Stomach (tissue), 8 donors: ENCODE measurements at regions not wholly inside any gene's neighbourhood (a gene's known extent, or its start where the extent isn't known, plus 50 kb on each side); places are given as distances from the start of the nearest gene placed in this dataset.

ENCODE experiments used
- DNase-seq, 2 donors: peaks; one replicate each; pipeline versions ENCODE4 v3.0.0 to v3.0.0-alpha.2; 2013 to 2019
- H3K27ac ChIP-seq, 5 donors: fragments of 200-600 bp in 4 of 5; sonication (generic) in 4 of 5; one replicate each; pipeline ENCODE4 v1.5.1; 2013 to 2019; ENCODE audit warnings: mild to moderate bottlenecking in 1 of 5, moderate library complexity in 1 of 5
- H3K27me3 ChIP-seq, 3 donors: fragments of 200-600 bp; sonication (generic); one replicate each; pipeline ENCODE4 v1.5.1; 2017 to 2019; ENCODE audit warnings: mixed run types in 1 of 3
- H3K36me3 ChIP-seq, 4 donors: fragments of 200-600 bp; sonication (generic); 1 replicate in 3 of 4; 2 replicates in 1 of 4; pipeline ENCODE4 v1.5.1; 2016 to 2019
- H3K4me1 ChIP-seq, 4 donors: fragments of 200-600 bp; sonication (generic); one replicate each; pipeline ENCODE4 v1.5.1; 2016 to 2019
- H3K4me3 ChIP-seq, 4 donors: fragments of 200-600 bp; sonication (generic) in 3 of 4; one replicate each; pipeline ENCODE4 v1.5.1; 2016 to 2019; ENCODE audit warnings: mild to moderate bottlenecking in 1 of 4
- H3K9me3 ChIP-seq, 4 donors: fragments of 200-600 bp; sonication (generic); one replicate each; pipeline ENCODE4 v1.5.1; 2016 to 2019
- EP300 ChIP-seq: sonication (generic); formaldehyde crosslinking; IDR thresholded peaks from one replicate; pipeline ENCODE4 v1.6.1; 2017; ENCODE audit warnings: antibody characterized with exemption
- POLR2A ChIP-seq, 4 donors: fragments of 450-650 bp; IDR thresholded peaks; one replicate each; pipeline ENCODE4 v1.6.1; 2016; ENCODE audit warnings: antibody characterized with exemption in 4 of 4, control low read depth in 2 of 4, mild to moderate bottlenecking in 1 of 4, moderate library complexity in 1 of 4
- POLR2AphosphoS5 ChIP-seq, 3 donors: sonication (generic); formaldehyde crosslinking; IDR thresholded peaks; one replicate each; pipeline ENCODE4 v1.6.1; 2016; ENCODE audit warnings: antibody characterized with exemption in 3 of 3
- WGBS, 5 donors: extraction: QIAGEN DNeasy Blood & Tissue Kit in 3 of 5; methylation state at CpG; one replicate each; pipeline versions ENCODE4 v1.1.5 to v1.1.7; 2013 to 2018; 5-methylcytosine and 5-hydroxymethylcytosine counted together
- intact Hi-C: fragments of 100-400 bp; cut with DNase I; formaldehyde crosslinking; loops from one replicate; pipeline ENCODE4 v1.15.1; 2023; ENCODE audit warnings: low total_unique reads
- TF ChIP-seq, protein P1 (sequence below), 7 experiments: fragments of 450-650 bp in 4 of 7; fragments of 200-600 bp in 3 of 7; sonication (generic) in 3 of 7; IDR thresholded peaks; one replicate each; pipeline ENCODE4 v1.5.1; 2016 to 2019; ENCODE audit warnings: antibody characterized with exemption in 7 of 7, control low read depth in 2 of 7, mild to moderate bottlenecking in 1 of 7
- donor health status: healthy with polysubstance abuse.
- donor health status: Bipolar disorder and iron deficiency.
- donor health status: healthy.

DNA sequence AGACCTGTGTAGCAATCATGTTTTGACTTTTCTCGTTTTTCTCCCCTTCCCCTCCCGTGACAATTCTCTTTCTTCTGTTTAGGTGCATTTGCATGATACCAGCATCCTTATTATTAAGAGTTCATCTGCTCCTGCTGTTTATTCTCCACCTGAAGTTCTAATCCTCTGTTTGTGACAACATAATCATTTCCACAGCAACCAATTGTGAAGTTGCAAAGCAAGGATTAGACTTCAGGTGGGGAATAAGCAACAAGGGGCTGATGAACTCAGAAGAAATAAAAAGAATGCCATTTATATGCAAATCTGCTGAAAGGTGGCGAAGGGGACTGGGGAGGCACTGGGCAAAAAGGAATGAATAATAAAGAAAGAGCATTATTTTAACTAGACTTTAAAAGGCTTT, 124.8 kb upstream of the LINC00305 start:
- Histone ChIP-seq H3K4me1 (no peaks in the 10 kb centered on the region), H3K9me3 (peaks cover 0 to 5% (median 0%) of the 10 kb centered on the region in 4 donors), H3K27me3 (no peaks in the 10 kb centered on the region), H3K4me3 (no peak overlapping the region), H3K27ac (no peak overlapping the region), H3K36me3 (no peaks in the 10 kb centered on the region)
- no peak for DNase-seq
- 62 to 76% (median 73%) methylated on average over 3 of the region's 3 CpGs for WGBS, 5 donors
- TF ChIP-seq POLR2A (IDR thresholded peaks at IDR 0.05) (no peak), POLR2AphosphoS5 (IDR thresholded peaks at IDR 0.05) (no peak), EP300 (no peak)
- TF ChIP-seq, protein P1, sequence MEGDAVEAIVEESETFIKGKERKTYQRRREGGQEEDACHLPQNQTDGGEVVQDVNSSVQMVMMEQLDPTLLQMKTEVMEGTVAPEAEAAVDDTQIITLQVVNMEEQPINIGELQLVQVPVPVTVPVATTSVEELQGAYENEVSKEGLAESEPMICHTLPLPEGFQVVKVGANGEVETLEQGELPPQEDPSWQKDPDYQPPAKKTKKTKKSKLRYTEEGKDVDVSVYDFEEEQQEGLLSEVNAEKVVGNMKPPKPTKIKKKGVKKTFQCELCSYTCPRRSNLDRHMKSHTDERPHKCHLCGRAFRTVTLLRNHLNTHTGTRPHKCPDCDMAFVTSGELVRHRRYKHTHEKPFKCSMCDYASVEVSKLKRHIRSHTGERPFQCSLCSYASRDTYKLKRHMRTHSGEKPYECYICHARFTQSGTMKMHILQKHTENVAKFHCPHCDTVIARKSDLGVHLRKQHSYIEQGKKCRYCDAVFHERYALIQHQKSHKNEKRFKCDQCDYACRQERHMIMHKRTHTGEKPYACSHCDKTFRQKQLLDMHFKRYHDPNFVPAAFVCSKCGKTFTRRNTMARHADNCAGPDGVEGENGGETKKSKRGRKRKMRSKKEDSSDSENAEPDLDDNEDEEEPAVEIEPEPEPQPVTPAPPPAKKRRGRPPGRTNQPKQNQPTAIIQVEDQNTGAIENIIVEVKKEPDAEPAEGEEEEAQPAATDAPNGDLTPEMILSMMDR (IDR thresholded peaks at IDR 0.05): no peak
- intact Hi-C loops: no loop called here

GRCh38 chr18:64271975-64272659, 123.2 kb upstream of the LINC00305 start:
- no peak overlapping the region for H3K27ac ChIP-seq
- 47 to 72% (median 53%) methylated on average over 6 of the region's 6 CpGs for WGBS, 5 donors

DNA sequence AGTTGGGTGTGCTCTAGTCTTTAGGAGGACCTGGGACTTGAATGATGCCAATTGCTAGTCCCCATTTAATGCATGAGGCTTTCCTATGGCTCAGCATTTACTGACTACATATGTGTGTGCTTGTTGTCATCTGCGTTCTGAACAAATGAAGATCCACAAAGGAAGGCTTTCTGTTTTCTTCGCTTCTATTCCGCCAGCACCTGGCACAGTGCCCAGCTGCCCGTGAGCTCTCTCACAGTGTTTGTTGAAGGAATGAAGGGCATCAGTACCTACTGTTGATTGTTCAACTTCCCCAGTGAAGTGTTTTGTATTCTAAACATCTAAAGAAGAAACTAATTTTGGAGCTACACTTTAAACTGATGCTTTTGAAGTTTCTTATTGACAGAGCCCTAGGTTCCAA, 122.4 kb upstream of the LINC00305 start:
- TF ChIP-seq, protein P1 (IDR thresholded peaks at IDR 0.05): no peak
- no peaks in the 10 kb centered on the region for H3K9me3 ChIP-seq
- intact Hi-C loops: no loop called here
- no peaks in the 10 kb centered on the region for H3K4me1 ChIP-seq
- no peak overlapping the region for H3K27ac ChIP-seq
- H3K36me3 ChIP-seq: no peaks in the 10 kb centered on the region
- H3K27me3 ChIP-seq: no peaks in the 10 kb centered on the region
- no peak overlapping the region for H3K4me3 ChIP-seq
- DNase-seq: peak in 1 of 2 donors; percentile 53
- 26 to 47% (median 40%) methylated on average over 4 of the region's 4 CpGs for WGBS, 5 donors

More at GRCh38 chr18:64271975-64272659, 123.2 kb upstream of the LINC00305 start:
- Histone ChIP-seq H3K9me3 (no peaks in the 10 kb centered on the region), H3K36me3 (no peaks in the 10 kb centered on the region), H3K4me1 (no peaks in the 10 kb centered on the region), H3K4me3 (no peak overlapping the region), H3K27me3 (no peaks in the 10 kb centered on the region)
- intact Hi-C loops: no loop called here
- no peak for DNase-seq
- TF ChIP-seq POLR2A (IDR thresholded peaks at IDR 0.05): no peak
- TF ChIP-seq, protein P1 (IDR thresholded peaks at IDR 0.05): no peak
- no peak for TF ChIP-seq POLR2AphosphoS5 (IDR thresholded peaks at IDR 0.05)
- TF ChIP-seq EP300: no peak

DNA sequence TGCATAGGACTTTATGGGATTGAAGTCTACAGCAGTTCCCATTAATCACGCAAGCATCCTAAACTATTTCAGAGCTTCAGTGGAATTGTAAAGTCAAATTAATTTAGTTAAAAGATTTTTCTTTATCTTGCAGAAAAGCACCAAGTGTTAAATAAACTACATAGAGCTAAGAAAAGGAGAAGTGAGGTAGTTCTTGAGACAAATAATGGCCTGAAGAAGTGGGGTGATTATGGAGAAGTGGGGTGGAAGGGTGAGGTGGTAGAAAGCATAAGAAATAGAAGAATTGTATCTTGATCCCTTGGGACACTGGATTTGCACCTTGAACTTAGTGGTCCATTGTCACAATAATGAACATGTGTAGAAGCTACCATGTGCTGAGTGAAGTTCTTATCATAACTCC, 121.7 kb upstream of the LINC00305 start:
- 89 to 100% (median 92%) methylated on average over 1 of the region's 1 CpG for WGBS, 5 donors
- H3K27ac ChIP-seq: no peak overlapping the region
- H3K4me3 ChIP-seq: no peak overlapping the region

DNA sequence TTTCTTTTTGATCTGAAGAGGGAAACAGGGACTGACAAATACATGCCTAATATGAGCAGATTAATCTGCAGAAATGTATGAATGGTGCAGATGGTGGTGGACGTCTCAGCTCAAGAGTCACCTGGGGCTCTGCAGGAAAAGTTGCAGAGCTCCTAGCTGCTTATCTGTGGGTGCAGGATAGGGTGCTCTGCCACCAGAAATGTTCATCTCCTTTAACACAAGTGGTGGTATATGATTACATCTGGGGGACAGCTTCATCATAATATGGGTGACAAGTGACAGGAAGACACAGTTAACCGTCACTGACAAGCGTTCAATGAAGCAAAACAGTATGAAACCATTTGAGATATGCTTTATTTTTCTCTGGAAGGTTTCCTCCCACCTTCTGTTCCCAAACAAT, 121.2 kb upstream of the LINC00305 start:
- no peaks in the 10 kb centered on the region for H3K9me3 ChIP-seq
- 71 to 86% (median 76%) methylated on average over 3 of the region's 3 CpGs for WGBS, 5 donors
- no peak for DNase-seq
- no peak overlapping the region for H3K4me3 ChIP-seq
- no peak overlapping the region for H3K27ac ChIP-seq
- intact Hi-C loops: no loop called here
- TF ChIP-seq EP300 (no peak), POLR2AphosphoS5 (IDR thresholded peaks at IDR 0.05) (no peak), POLR2A (IDR thresholded peaks at IDR 0.05) (no peak)
- TF ChIP-seq, protein P1 (IDR thresholded peaks at IDR 0.05): no peak
- H3K36me3 ChIP-seq: no peaks in the 10 kb centered on the region
- no peaks in the 10 kb centered on the region for H3K4me1 ChIP-seq
- H3K27me3 ChIP-seq: no peaks in the 10 kb centered on the region

More for the DNA sequence above, 121.7 kb upstream of the LINC00305 start:
- DNase-seq: no peak
- intact Hi-C loops: no loop called here
- H3K36me3 ChIP-seq: no peaks in the 10 kb centered on the region
- H3K4me1 ChIP-seq: no peaks in the 10 kb centered on the region
- H3K27me3 ChIP-seq: no peaks in the 10 kb centered on the region
- H3K9me3 ChIP-seq: no peaks in the 10 kb centered on the region
- no peak for TF ChIP-seq POLR2A (IDR thresholded peaks at IDR 0.05)
